PC-3 (cell line): ENCODE measurements at regions not wholly inside any gene's neighbourhood (a gene's known extent, or its start where the extent isn't known, plus 50 kb on each side); places are given as distances from the start of the nearest gene placed in this dataset.
"Not testable (repeated sequence)": the region's sequence is repeated elsewhere in the genome, so short reads cannot be mapped to it uniquely, and the experiment has no call there.

Experiments used
- ATAC-seq: fragments of 200-7000 bp; cut with Tn5 transposase; 2 replicates; pipeline ENCODE4 v1.9.1; 2020; ENCODE audit warnings: mild to moderate bottlenecking, moderate library complexity
- BruUV-seq: library from RNA; stranded (reverse); fragments of 400-500 nt; replicated peaks from 2 replicates; lab custom pipeline; 2021; lab: Mats Ljungman, UMichigan
- CTCF ChIA-PET: fragments of 300-600 bp; sonication (Branson Sonifier 250); formaldehyde crosslinking; loops from one replicate; lab custom pipeline; 2022; ENCODE audit warnings: antibody characterized with exemption; lab: Charles Lee
- POLR2A ChIA-PET: fragments of 300-600 bp; sonication (Branson Sonifier 250); formaldehyde crosslinking; loops from one replicate; lab custom pipeline; 2022; ENCODE audit warnings: antibody characterized with exemption; ENCODE audit not compliant: unreplicated experiment; lab: Charles Lee
- DNase-seq: peaks from one replicate; pipeline ENCODE4 v3.0.0-alpha.2; 2015
- H2AFZ ChIP-seq: fragments of 300-600 bp; sonication (generic); 2 replicates; pipeline ENCODE4 v1.6.0; 2016; ENCODE audit warnings: antibody characterized with exemption, low read length
- H3F3A ChIP-seq: fragments of 300-600 bp; sonication (generic); one replicate; pipeline ENCODE4 v1.6.0; 2017; ENCODE audit warnings: antibody characterized with exemption, low read length, control low read depth, mild to moderate bottlenecking; ENCODE audit not compliant: unreplicated experiment
- H3K27ac ChIP-seq: fragments of 300-600 bp; sonication (generic); 2 replicates; pipeline ENCODE4 v1.5.1; 2016; ENCODE audit warnings: mild to moderate bottlenecking, low read length
- H3K27me3 ChIP-seq: fragments of 300-600 bp; sonication (generic); 2 replicates; pipeline ENCODE4 v1.6.1; 2016; ENCODE audit warnings: low read length, mixed read lengths
- H3K36me3 ChIP-seq: fragments of 300-600 bp; sonication (generic); 2 replicates; pipeline ENCODE4 v1.6.1; 2016; ENCODE audit warnings: low read depth, mixed run types, low read length, mixed read lengths
- H3K4me1 ChIP-seq: fragments of 300-600 bp; sonication (generic); 2 replicates; pipeline ENCODE4 v1.5.1; 2016; ENCODE audit warnings: low read length; ENCODE audit not compliant: insufficient read depth
- H3K4me2 ChIP-seq: fragments of 300-600 bp; sonication (generic); 2 replicates; pipeline ENCODE4 v1.6.0; 2016; ENCODE audit warnings: low read length
- H3K4me3 ChIP-seq: fragments of 300-600 bp; sonication (generic); 2 replicates; pipeline ENCODE4 v1.5.1; 2016; ENCODE audit warnings: mild to moderate bottlenecking, low read length, mixed read lengths
- H3K79me2 ChIP-seq: fragments of 300-600 bp; sonication (generic); 2 replicates; pipeline ENCODE4 v1.6.1; 2017; ENCODE audit warnings: low read length, mixed read lengths
- H3K9ac ChIP-seq: fragments of 300-600 bp; sonication (generic); 2 replicates; pipeline ENCODE4 v1.6.0; 2016; ENCODE audit warnings: mild to moderate bottlenecking, low read length
- H3K9me2 ChIP-seq: fragments of 300-600 bp; sonication (generic); replicated peaks from 2 replicates; pipeline ENCODE4 v1.6.1; 2016; ENCODE audit warnings: mixed run types, low read length, mixed read lengths
- H3K9me3 ChIP-seq: fragments of 300-600 bp; sonication (generic); 2 replicates; pipeline ENCODE4 v1.6.1; 2016; ENCODE audit warnings: low read length, mixed read lengths
- H4K20me1 ChIP-seq: fragments of 300-600 bp; sonication (generic); 2 replicates; pipeline ENCODE4 v1.6.1; 2016; ENCODE audit warnings: low read length, mixed read lengths
- CTCF ChIP-seq: fragments of 300-600 bp; sonication (generic); conservative IDR thresholded peaks from 2 replicates; pipeline ENCODE4 v1.5.1; 2017; ENCODE audit warnings: antibody characterized with exemption, low read depth, mild to moderate bottlenecking, low read length
- EZH2 ChIP-seq: fragments of 300-600 bp; sonication (generic); IDR thresholded peaks from one replicate; pipeline ENCODE4 v1.6.1; 2017; ENCODE audit warnings: antibody characterized with exemption, mild to moderate bottlenecking, low read length; ENCODE audit not compliant: unreplicated experiment
- EZH2phosphoT487 ChIP-seq: fragments of 300-600 bp; sonication (generic); IDR thresholded peaks from 2 replicates; pipeline ENCODE4 v1.6.1; 2018; ENCODE audit warnings: mild to moderate bottlenecking, antibody characterized with exemption, low read length, borderline replicate concordance
- intact Hi-C: fragments of 100-400 bp; cut with micrococcal nuclease; formaldehyde crosslinking; loops from 2 replicates; pipeline ENCODE4 v1.9.0; 2023

DNA sequence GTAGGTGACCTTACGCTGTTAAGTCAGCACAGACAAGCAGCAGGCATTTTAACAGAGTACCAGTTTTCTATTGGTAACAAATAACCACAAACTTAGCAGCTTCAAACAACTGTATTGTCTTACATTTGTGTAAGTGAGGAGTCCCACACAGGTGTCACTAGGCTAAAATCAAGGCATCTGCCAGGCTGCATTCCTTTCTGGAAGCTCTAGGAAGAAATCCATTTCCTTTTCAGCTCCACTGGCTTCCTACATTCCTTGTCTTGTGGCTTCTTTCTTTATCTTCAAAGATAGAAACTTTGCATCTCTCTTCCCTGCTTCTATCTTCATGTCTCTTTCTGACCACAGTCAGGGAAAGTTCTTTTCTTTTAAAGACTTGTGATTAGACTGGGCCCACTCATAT lies 139.9 kb downstream of the TMEM144 start:
- Histone ChIP-seq H3K9me2 (no peaks in the 10 kb centered on the region), H3K9ac (no peak overlapping the region), H3K4me1 (no peaks in the 10 kb centered on the region), H3K4me3 (no peak overlapping the region), H3K27me3 (no peaks in the 10 kb centered on the region), H3K9me3 (no peaks in the 10 kb centered on the region), H3K27ac (no peak overlapping the region), H3K4me2 (no peak overlapping the region), H3K79me2 (no peaks in the 10 kb centered on the region), H3F3A (no peaks in the 10 kb centered on the region), H4K20me1 (no peaks in the 10 kb centered on the region), H3K36me3 (no peaks in the 10 kb centered on the region), H2AFZ (no peak overlapping the region)
- ChIA-PET CTCF (no interaction called here), POLR2A (no interaction called here)
- BruUV-seq: no TSS peak
- intact Hi-C loops: no loop called here
- TF ChIP-seq CTCF: no peak
- TF ChIP-seq EZH2phosphoT487: no peak
- no peak for TF ChIP-seq EZH2
- no peak for ATAC-seq
- no peak for DNase-seq

DNA sequence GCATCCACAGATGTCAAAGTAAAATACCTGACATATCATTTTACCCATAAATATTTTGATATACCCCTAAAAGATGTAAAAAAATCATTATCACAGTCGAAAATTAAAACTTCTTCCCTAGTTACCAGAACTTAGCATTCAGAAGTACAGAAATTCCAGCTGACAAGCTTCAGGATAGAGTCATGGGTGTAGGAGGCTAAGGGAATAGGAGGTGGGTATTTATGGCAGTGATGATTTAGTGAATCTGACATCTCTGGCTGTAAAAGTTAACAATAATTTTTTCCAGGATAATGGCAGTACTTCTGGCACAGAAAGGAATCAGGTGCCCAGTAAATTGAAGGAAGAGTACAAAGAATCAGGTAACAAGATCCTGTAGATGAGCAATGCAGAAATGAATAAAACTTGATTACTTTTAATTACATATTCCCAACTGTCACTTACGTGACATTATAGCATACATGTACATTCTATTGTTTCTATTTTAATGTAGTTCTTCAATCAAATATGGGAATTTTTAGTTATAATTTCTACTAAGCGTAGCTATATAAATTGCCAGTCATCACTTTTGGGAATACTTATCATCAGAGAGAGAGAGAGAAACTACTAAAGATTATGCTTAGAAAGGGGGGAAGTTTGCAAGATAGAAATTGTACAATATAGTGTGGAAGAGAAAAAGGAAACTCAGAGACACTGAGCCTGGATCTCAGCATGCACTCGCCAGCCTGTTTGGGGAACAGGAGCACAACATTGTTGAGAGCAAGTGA lies 143.4 kb downstream of the TMEM144 start:
- Histone ChIP-seq H3K4me1 (no peaks in the 10 kb centered on the region), H3K4me2 (no peak overlapping the region), H3K9me3 (no peaks in the 10 kb centered on the region), H3K27me3 (no peaks in the 10 kb centered on the region), H3K9ac (no peak overlapping the region), H3K27ac (no peak overlapping the region), H4K20me1 (no peaks in the 10 kb centered on the region), H3K79me2 (no peaks in the 10 kb centered on the region), H3K9me2 (no peaks in the 10 kb centered on the region), H3F3A (no peaks in the 10 kb centered on the region), H3K36me3 (no peaks in the 10 kb centered on the region), H3K4me3 (no peak overlapping the region), H2AFZ (no peak overlapping the region)
- DNase-seq (no peak), ATAC-seq (no peak)
- no peak for TF ChIP-seq EZH2phosphoT487
- no peak for TF ChIP-seq CTCF
- no peak for TF ChIP-seq EZH2
- BruUV-seq: no TSS peak
- intact Hi-C loops: no loop called here
- CTCF ChIA-PET: no interaction called here
- POLR2A ChIA-PET: no interaction called here

DNA sequence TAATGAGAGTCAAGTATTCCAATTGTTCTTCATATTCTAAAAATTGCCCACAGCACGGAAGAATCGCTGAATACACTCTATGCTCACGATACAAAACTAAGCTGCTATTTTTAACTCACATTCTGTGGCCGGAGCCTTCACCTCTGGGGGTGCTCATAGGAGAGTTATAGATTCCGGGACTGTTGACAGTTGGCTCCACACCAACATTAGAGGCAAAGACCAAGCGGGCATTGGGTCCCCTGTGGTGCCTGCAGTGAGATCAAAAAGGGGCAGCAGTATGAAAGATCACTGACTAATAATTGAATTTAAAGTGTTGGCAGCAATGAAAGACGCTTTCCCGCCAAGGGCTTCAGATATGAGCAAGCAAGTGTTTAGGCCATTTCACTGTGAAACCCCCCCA lies 146.0 kb downstream of the TMEM144 start:
- Histone ChIP-seq H3K4me1 (no peaks in the 10 kb centered on the region), H3K27me3 (no peaks in the 10 kb centered on the region), H3F3A (no peaks in the 10 kb centered on the region), H3K9me3 (no peaks in the 10 kb centered on the region), H4K20me1 (no peaks in the 10 kb centered on the region), H2AFZ (no peak overlapping the region), H3K4me3 (no peak overlapping the region), H3K36me3 (no peaks in the 10 kb centered on the region), H3K9ac (no peak overlapping the region), H3K9me2 (no peaks in the 10 kb centered on the region), H3K79me2 (no peaks in the 10 kb centered on the region), H3K4me2 (no peak overlapping the region), H3K27ac (no peak overlapping the region)
- ATAC-seq (no peak), DNase-seq (no peak)
- BruUV-seq: no TSS peak
- TF ChIP-seq EZH2phosphoT487: no peak
- TF ChIP-seq EZH2: no peak
- no peak for TF ChIP-seq CTCF
- CTCF ChIA-PET: no interaction called here
- intact Hi-C loops: no loop called here
- POLR2A ChIA-PET: no interaction called here

DNA sequence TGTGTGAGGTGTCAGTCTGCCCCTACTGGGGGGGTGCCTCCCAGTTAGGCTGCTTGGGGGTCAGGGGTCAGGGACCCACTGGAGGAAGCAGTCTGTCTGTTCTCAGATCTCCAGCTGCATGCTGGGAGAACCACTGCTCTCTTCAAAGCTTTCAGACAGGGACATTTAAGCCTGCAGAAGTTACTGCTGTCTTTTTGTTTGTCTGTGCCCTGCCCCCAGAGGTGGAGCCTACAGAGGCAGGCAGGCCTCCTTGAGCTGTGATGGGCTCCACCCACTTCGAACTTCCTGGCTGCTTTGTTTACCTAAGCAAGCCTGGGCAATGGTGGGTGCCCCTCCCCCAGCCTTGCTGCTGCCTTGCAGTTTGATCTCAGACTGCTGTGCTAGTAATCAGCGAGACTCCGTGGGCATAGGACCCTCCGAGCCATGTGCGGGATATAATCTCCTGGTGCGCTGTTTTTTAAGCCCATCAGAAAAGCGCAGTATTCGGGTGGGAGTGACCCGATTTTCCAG lies 153.7 kb upstream of the RXFP1 start:
- ATAC-seq, intact Hi-C loops, H3K9me3 ChIP-seq, H3K4me3 ChIP-seq, H3K27ac ChIP-seq, BruUV-seq, H3K4me2 ChIP-seq, H3F3A ChIP-seq, H2AFZ ChIP-seq, CTCF ChIA-PET, DNase-seq, H3K9me2 ChIP-seq, H4K20me1 ChIP-seq, H3K79me2 ChIP-seq, POLR2A ChIA-PET, H3K27me3 ChIP-seq, H3K9ac ChIP-seq, H3K36me3 ChIP-seq: not testable (repeated sequence)
- peaks cover 29% of the 10 kb centered on the region for H3K4me1 ChIP-seq
